Neural cell (in vitro differentiated cells): ENCODE measurements at regions not wholly inside any gene's neighbourhood (a gene's known extent, or its start where the extent isn't known, plus 50 kb on each side); places are given as distances from the start of the nearest gene placed in this dataset.

Experiments used
- H2AFZ ChIP-seq: fragments of 200-600, 300-800 bp; sonication (generic), shearing (Covaris generic); 2 replicates; pipeline ENCODE4 v1.6.0; 2014; ENCODE audit warnings: low read depth, mild to moderate bottlenecking, antibody characterized with exemption, low read length, moderate library complexity
- H3F3A ChIP-seq: fragments of 200-600 bp; shearing (Covaris generic); 2 replicates; pipeline ENCODE4 v1.6.1; 2016; ENCODE audit warnings: mild to moderate bottlenecking, moderate library complexity, mixed read lengths, antibody characterized with exemption, low read length; ENCODE audit not compliant: insufficient read depth, poor library complexity, severe bottlenecking
- H3K27ac ChIP-seq: fragments of 200-600, 300-800 bp; sonication (generic), shearing (Covaris generic); 2 replicates; pipeline ENCODE4 v1.5.1; 2014; ENCODE audit warnings: mild to moderate bottlenecking, low read length, moderate library complexity
- H3K27me3 ChIP-seq: fragments of 300-800, 200-600 bp; sonication (generic), shearing (Covaris generic); 2 replicates; pipeline ENCODE4 v1.6.0; 2014; ENCODE audit warnings: mild to moderate bottlenecking, low read depth, low read length, moderate library complexity; ENCODE audit not compliant: insufficient read depth
- H3K36me3 ChIP-seq: fragments of 300-800, 200-600 bp; sonication (generic), shearing (Covaris generic); 2 replicates; pipeline ENCODE4 v1.5.1; 2014; ENCODE audit warnings: mild to moderate bottlenecking, antibody characterized with exemption, low read length, moderate library complexity; ENCODE audit not compliant: insufficient read depth
- H3K4me2 ChIP-seq: fragments of 300-800, 200-600 bp; sonication (generic), shearing (Covaris generic); 2 replicates; pipeline ENCODE4 v1.6.0; 2014; ENCODE audit warnings: mild to moderate bottlenecking, low read length
- H3K4me3 ChIP-seq: fragments of 300-800, 200-600 bp; sonication (generic), shearing (Covaris generic); 2 replicates; pipeline ENCODE4 v1.5.1; 2014; ENCODE audit warnings: mild to moderate bottlenecking, low read length, moderate library complexity
- H3K79me2 ChIP-seq: fragments of 200-600 bp; shearing (Covaris generic); replicated peaks from 2 replicates; pipeline ENCODE4 v1.6.0; 2014; ENCODE audit warnings: mild to moderate bottlenecking, low read length, moderate library complexity; ENCODE audit not compliant: insufficient read depth
- H3K9ac ChIP-seq: fragments of 300-800, 200-600 bp; sonication (generic), shearing (Covaris generic); 2 replicates; pipeline ENCODE4 v1.6.1; 2016; ENCODE audit warnings: mild to moderate bottlenecking, low read length, mixed read lengths
- H3K9me2 ChIP-seq: fragments of 200-600 bp; shearing (Covaris generic); 2 replicates; pipeline ENCODE4 v1.6.1; 2016; ENCODE audit warnings: mild to moderate bottlenecking, low read length, mixed read lengths; ENCODE audit not compliant: insufficient read depth
- H3K9me3 ChIP-seq: fragments of 200-600, 300-800 bp; sonication (generic), shearing (Covaris generic); 2 replicates; pipeline ENCODE4 v1.6.1; 2016; ENCODE audit warnings: mild to moderate bottlenecking, mixed run types, low read length, moderate library complexity, mixed read lengths
- H4K20me1 ChIP-seq: fragments of 200-600 bp; shearing (Covaris generic); 2 replicates; pipeline ENCODE4 v1.6.1; 2016; ENCODE audit warnings: mild to moderate bottlenecking, mixed run types; ENCODE audit not compliant: insufficient read depth
- EP300 ChIP-seq: fragments of 450-650 bp; conservative IDR thresholded peaks from 2 replicates; pipeline ENCODE4 v1.6.1; 2014; ENCODE audit warnings: antibody characterized with exemption, mild to moderate bottlenecking, moderate library complexity; ENCODE audit not compliant: poor library complexity, severe bottlenecking
- EZH2 ChIP-seq: fragments of 200-600, 300-800 bp; shearing (Covaris generic), sonication (generic); IDR thresholded peaks from 2 replicates; pipeline ENCODE4 v1.6.1; 2014; ENCODE audit warnings: antibody characterized with exemption, low read length, borderline replicate concordance, mild to moderate bottlenecking; ENCODE audit not compliant: insufficient read depth, poor library complexity, severe bottlenecking
- MXI1 ChIP-seq: fragments of 450-650 bp; conservative IDR thresholded peaks from 2 replicates; pipeline ENCODE4 v1.6.1; 2014; ENCODE audit warnings: antibody characterized with exemption, mild to moderate bottlenecking; ENCODE audit not compliant: poor library complexity, severe bottlenecking
- POLR2AphosphoS5 ChIP-seq: IDR thresholded peaks from 2 replicates; pipeline ENCODE4 v1.6.1; 2012
- RAD21 ChIP-seq: fragments of 450-650 bp; conservative IDR thresholded peaks from 2 replicates; pipeline ENCODE4 v1.6.1; 2014; ENCODE audit warnings: antibody characterized with exemption, mild to moderate bottlenecking, moderate library complexity
- SMC3 ChIP-seq: fragments of 450-650 bp; conservative IDR thresholded peaks from 2 replicates; pipeline ENCODE4 v1.6.1; 2014; ENCODE audit warnings: antibody characterized with exemption, mild to moderate bottlenecking, moderate library complexity; ENCODE audit not compliant: poor library complexity
- TAF1 ChIP-seq: IDR thresholded peaks from 2 replicates; pipeline ENCODE4 v1.6.1; 2012; ENCODE audit warnings: low read depth
- TF ChIP-seq, protein P1 (sequence below): fragments of 450-650 bp; IDR thresholded peaks from 2 replicates; pipeline ENCODE4 v1.5.1; 2014; ENCODE audit warnings: antibody characterized with exemption, mild to moderate bottlenecking, moderate library complexity; ENCODE audit not compliant: poor library complexity, severe bottlenecking
- TF ChIP-seq, protein P2 (sequence below): IDR thresholded peaks from 2 replicates; pipeline ENCODE4 v1.6.1; 2012; ENCODE audit warnings: borderline replicate concordance

DNA sequence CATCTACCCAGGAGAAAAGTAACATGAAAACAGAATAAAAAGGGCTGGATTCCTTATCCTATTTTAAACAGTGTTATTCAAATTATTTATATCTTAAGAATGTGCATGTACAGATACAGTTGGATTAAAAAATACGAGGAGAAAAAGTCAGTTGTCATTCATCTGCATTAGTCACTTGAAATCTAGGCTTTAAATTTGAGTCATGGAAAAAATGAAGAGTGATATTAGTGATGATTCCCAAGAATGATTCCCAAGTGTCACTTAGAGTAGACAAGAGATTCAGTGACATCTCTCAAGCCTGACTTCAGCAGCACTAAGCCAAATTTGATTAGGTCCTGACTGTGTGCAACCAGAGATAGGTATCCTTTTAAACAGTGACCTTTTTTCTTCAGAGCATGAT is 394.2 kb downstream of the IRS1 start:
- no peak for TF ChIP-seq RAD21
- TF ChIP-seq POLR2AphosphoS5: peak; percentile 26
- no peak for TF ChIP-seq MXI1
- peak; percentile 35 for TF ChIP-seq EP300
- TF ChIP-seq TAF1: no peak
- TF ChIP-seq, protein P1, sequence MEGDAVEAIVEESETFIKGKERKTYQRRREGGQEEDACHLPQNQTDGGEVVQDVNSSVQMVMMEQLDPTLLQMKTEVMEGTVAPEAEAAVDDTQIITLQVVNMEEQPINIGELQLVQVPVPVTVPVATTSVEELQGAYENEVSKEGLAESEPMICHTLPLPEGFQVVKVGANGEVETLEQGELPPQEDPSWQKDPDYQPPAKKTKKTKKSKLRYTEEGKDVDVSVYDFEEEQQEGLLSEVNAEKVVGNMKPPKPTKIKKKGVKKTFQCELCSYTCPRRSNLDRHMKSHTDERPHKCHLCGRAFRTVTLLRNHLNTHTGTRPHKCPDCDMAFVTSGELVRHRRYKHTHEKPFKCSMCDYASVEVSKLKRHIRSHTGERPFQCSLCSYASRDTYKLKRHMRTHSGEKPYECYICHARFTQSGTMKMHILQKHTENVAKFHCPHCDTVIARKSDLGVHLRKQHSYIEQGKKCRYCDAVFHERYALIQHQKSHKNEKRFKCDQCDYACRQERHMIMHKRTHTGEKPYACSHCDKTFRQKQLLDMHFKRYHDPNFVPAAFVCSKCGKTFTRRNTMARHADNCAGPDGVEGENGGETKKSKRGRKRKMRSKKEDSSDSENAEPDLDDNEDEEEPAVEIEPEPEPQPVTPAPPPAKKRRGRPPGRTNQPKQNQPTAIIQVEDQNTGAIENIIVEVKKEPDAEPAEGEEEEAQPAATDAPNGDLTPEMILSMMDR: no peak
- TF ChIP-seq EZH2: no peak
- TF ChIP-seq SMC3: no peak
- TF ChIP-seq, protein P2, sequence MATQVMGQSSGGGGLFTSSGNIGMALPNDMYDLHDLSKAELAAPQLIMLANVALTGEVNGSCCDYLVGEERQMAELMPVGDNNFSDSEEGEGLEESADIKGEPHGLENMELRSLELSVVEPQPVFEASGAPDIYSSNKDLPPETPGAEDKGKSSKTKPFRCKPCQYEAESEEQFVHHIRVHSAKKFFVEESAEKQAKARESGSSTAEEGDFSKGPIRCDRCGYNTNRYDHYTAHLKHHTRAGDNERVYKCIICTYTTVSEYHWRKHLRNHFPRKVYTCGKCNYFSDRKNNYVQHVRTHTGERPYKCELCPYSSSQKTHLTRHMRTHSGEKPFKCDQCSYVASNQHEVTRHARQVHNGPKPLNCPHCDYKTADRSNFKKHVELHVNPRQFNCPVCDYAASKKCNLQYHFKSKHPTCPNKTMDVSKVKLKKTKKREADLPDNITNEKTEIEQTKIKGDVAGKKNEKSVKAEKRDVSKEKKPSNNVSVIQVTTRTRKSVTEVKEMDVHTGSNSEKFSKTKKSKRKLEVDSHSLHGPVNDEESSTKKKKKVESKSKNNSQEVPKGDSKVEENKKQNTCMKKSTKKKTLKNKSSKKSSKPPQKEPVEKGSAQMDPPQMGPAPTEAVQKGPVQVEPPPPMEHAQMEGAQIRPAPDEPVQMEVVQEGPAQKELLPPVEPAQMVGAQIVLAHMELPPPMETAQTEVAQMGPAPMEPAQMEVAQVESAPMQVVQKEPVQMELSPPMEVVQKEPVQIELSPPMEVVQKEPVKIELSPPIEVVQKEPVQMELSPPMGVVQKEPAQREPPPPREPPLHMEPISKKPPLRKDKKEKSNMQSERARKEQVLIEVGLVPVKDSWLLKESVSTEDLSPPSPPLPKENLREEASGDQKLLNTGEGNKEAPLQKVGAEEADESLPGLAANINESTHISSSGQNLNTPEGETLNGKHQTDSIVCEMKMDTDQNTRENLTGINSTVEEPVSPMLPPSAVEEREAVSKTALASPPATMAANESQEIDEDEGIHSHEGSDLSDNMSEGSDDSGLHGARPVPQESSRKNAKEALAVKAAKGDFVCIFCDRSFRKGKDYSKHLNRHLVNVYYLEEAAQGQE: peak; percentile 77
- no peaks in the 10 kb centered on the region for H4K20me1 ChIP-seq
- peak overlapping the region; percentile 29 for H3K27ac ChIP-seq

GRCh38 chr2:226403369-226403768 is 396.3 kb downstream of the IRS1 start:
- Histone ChIP-seq H3K9me2 (no peaks in the 10 kb centered on the region), H3K9ac (no peak overlapping the region), H3K9me3 (no peaks in the 10 kb centered on the region), H3K79me2 (no peaks in the 10 kb centered on the region), H4K20me1 (no peaks in the 10 kb centered on the region), H3K4me3 (no peak overlapping the region), H2AFZ (no peak overlapping the region), H3K4me2 (no peak overlapping the region), H3K27ac (no peak overlapping the region), H3K36me3 (no peaks in the 10 kb centered on the region), H3F3A (no peaks in the 10 kb centered on the region), H3K27me3 (no peaks in the 10 kb centered on the region)
- TF ChIP-seq EP300 (no peak), EZH2 (no peak), TAF1 (no peak), SMC3 (no peak), RAD21 (no peak), MXI1 (no peak)
- TF ChIP-seq, protein P2: no peak

More for the DNA sequence above, 394.2 kb downstream of the IRS1 start:
- H3K9me2 ChIP-seq: no peaks in the 10 kb centered on the region
- H3F3A ChIP-seq: no peaks in the 10 kb centered on the region
- H3K79me2 ChIP-seq: no peaks in the 10 kb centered on the region
- H3K9me3 ChIP-seq: no peaks in the 10 kb centered on the region
- H3K36me3 ChIP-seq: no peaks in the 10 kb centered on the region
- H3K4me3 ChIP-seq: no peak overlapping the region
- H3K4me2 ChIP-seq: no peak overlapping the region
- H2AFZ ChIP-seq: no peak overlapping the region
- no peak overlapping the region for H3K9ac ChIP-seq
- H3K27me3 ChIP-seq: no peaks in the 10 kb centered on the region
